SK-N-MC (cell line): ENCODE measurements at regions not wholly inside any gene's neighbourhood (a gene's known extent, or its start where the extent isn't known, plus 50 kb on each side); places are given as distances from the start of the nearest gene placed in this dataset.

Experiments
- EZH2 ChIP-seq: fragments of 200-600 bp; sonication (generic); IDR thresholded peaks from one replicate; pipeline ENCODE4 v1.6.1; 2017; ENCODE audit warnings: antibody characterized with exemption
- POLR2AphosphoS5 ChIP-seq: IDR thresholded peaks from 2 replicates; pipeline ENCODE4 v1.6.1; 2012; ENCODE audit warnings: mild to moderate bottlenecking, low read depth, low read length, borderline replicate concordance

GRCh38 chr18:67924656-67925055 lies 408.1 kb upstream of the DSEL start:
- TF ChIP-seq POLR2AphosphoS5 (no peak), EZH2 (no peak)
